ENCODE measurements at regions not wholly inside any gene's neighbourhood (a gene's known extent, or its start where the extent isn't known, plus 50 kb on each side); places are given as distances from the start of the nearest gene placed in this dataset.

GRCh38 chr12:4025181-4026019, 152.2 kb upstream of the PARP11 start:
- Histone ChIP-seq H3K9me3 (ENCODE audit: control insufficient read depth, insufficient read depth, low read length) (no peaks in the 10 kb centered on the region), H3K4me1 (ENCODE audit: insufficient read depth, low read length) (peaks cover 38% of the 10 kb centered on the region), H3K9ac (ENCODE audit: low read depth, low read length) (peak overlapping the region; percentile 56), H3K36me3 (ENCODE audit: insufficient read depth, low read length) (peaks cover 3% of the 10 kb centered on the region)

- Histone ChIP-seq H3K36me3 (ENCODE audit: insufficient read depth, low read length) (peaks cover 3% of the 10 kb centered on the region), H3K4me1 (ENCODE audit: insufficient read depth, low read length) (peaks cover 31% of the 10 kb centered on the region), H3K9ac (ENCODE audit: low read depth, low read length) (peak overlapping the region; percentile 11), H3K9me3 (ENCODE audit: control insufficient read depth, insufficient read depth, low read length) (no peaks in the 10 kb centered on the region)
Observed at GRCh38 chr12:4024701-4025100, 151.5 kb upstream of the PARP11 start.

GRCh38 chr12:4015225-4016091, 142.3 kb upstream of the PARP11 start:
- H3K4me1 ChIP-seq (ENCODE audit: insufficient read depth, low read length), result peaks cover 27% of the 10 kb centered on the region

GRCh38 chr12:4014858-4015224, 141.6 kb upstream of the PARP11 start:
- H3K9ac ChIP-seq (ENCODE audit: low read depth, low read length), result no peak overlapping the region
- H3K36me3 ChIP-seq (ENCODE audit: insufficient read depth, low read length), result no peaks in the 10 kb centered on the region
- no peaks in the 10 kb centered on the region for H3K9me3 ChIP-seq (ENCODE audit: control insufficient read depth, insufficient read depth, low read length)
- peaks cover 27% of the 10 kb centered on the region for H3K4me1 ChIP-seq (ENCODE audit: insufficient read depth, low read length)

More at GRCh38 chr12:4015225-4016091, 142.3 kb upstream of the PARP11 start:
- Histone ChIP-seq H3K9ac (ENCODE audit: low read depth, low read length) (no peak overlapping the region), H3K36me3 (ENCODE audit: insufficient read depth, low read length) (no peaks in the 10 kb centered on the region), H3K9me3 (ENCODE audit: control insufficient read depth, insufficient read depth, low read length) (no peaks in the 10 kb centered on the region)

GRCh38 chr12:4014444-4014843, 141.2 kb upstream of the PARP11 start:
- peaks cover 27% of the 10 kb centered on the region for H3K4me1 ChIP-seq (ENCODE audit: insufficient read depth, low read length)
- no peak overlapping the region for H3K9ac ChIP-seq (ENCODE audit: low read depth, low read length)
- H3K36me3 ChIP-seq (ENCODE audit: insufficient read depth, low read length), result no peaks in the 10 kb centered on the region

GRCh38 chr12:4012977-4013968, 140.1 kb upstream of the PARP11 start:
- Histone ChIP-seq H3K4me1 (ENCODE audit: insufficient read depth, low read length) (peaks cover 26% of the 10 kb centered on the region), H3K9ac (ENCODE audit: low read depth, low read length) (no peak overlapping the region), H3K36me3 (ENCODE audit: insufficient read depth, low read length) (no peaks in the 10 kb centered on the region), H3K9me3 (ENCODE audit: control insufficient read depth, insufficient read depth, low read length) (no peaks in the 10 kb centered on the region)

More at GRCh38 chr12:4014444-4014843, 141.2 kb upstream of the PARP11 start:
- H3K9me3 ChIP-seq (ENCODE audit: control insufficient read depth, insufficient read depth, low read length), result no peaks in the 10 kb centered on the region

GRCh38 chr12:4012073-4012472, 138.9 kb upstream of the PARP11 start:
- Histone ChIP-seq H3K9me3 (ENCODE audit: control insufficient read depth, insufficient read depth, low read length) (no peaks in the 10 kb centered on the region), H3K4me1 (ENCODE audit: insufficient read depth, low read length) (peaks cover 19% of the 10 kb centered on the region; the same call in 1 of the 2 replicates), H3K9ac (ENCODE audit: low read depth, low read length) (no peak overlapping the region)

GRCh38 chr12:4011597-4011996, 138.4 kb upstream of the PARP11 start:
- Histone ChIP-seq H3K9me3 (ENCODE audit: control insufficient read depth, insufficient read depth, low read length) (no peaks in the 10 kb centered on the region), H3K9ac (ENCODE audit: low read depth, low read length) (no peak overlapping the region), H3K4me1 (ENCODE audit: insufficient read depth, low read length) (peaks cover 19% of the 10 kb centered on the region; the same call in 1 of the 2 replicates), H3K36me3 (ENCODE audit: insufficient read depth, low read length) (no peaks in the 10 kb centered on the region)

More at GRCh38 chr12:4012073-4012472, 138.9 kb upstream of the PARP11 start:
- H3K36me3 ChIP-seq (ENCODE audit: insufficient read depth, low read length), result no peaks in the 10 kb centered on the region

- Histone ChIP-seq H3K9me3 (ENCODE audit: control insufficient read depth, insufficient read depth, low read length) (no peaks in the 10 kb centered on the region), H3K36me3 (ENCODE audit: insufficient read depth, low read length) (no peaks in the 10 kb centered on the region), H3K4me1 (ENCODE audit: insufficient read depth, low read length) (peaks cover 10% of the 10 kb centered on the region; the same call in 1 of the 2 replicates), H3K9ac (ENCODE audit: low read depth, low read length) (no peak overlapping the region)
Observed at GRCh38 chr12:4009979-4010704, 136.9 kb upstream of the PARP11 start.

GRCh38 chr12:4006743-4007142, 133.5 kb upstream of the PARP11 start:
- Histone ChIP-seq H3K9me3 (ENCODE audit: control insufficient read depth, insufficient read depth, low read length) (no peaks in the 10 kb centered on the region), H3K4me1 (ENCODE audit: insufficient read depth, low read length) (peaks cover 2% of the 10 kb centered on the region; the same call in 1 of the 2 replicates), H3K9ac (ENCODE audit: low read depth, low read length) (no peak overlapping the region), H3K36me3 (ENCODE audit: insufficient read depth, low read length) (no peaks in the 10 kb centered on the region; the same call in 1 of the 2 replicates)

GRCh38 chr12:4005851-4006430, 132.7 kb upstream of the PARP11 start:
- no peaks in the 10 kb centered on the region; the same call in 1 of the 2 replicates for H3K4me1 ChIP-seq (ENCODE audit: insufficient read depth, low read length)
- H3K9me3 ChIP-seq (ENCODE audit: control insufficient read depth, insufficient read depth, low read length), result no peaks in the 10 kb centered on the region
- H3K36me3 ChIP-seq (ENCODE audit: insufficient read depth, low read length), result no peaks in the 10 kb centered on the region; the same call in 1 of the 2 replicates
- H3K9ac ChIP-seq (ENCODE audit: low read depth, low read length), result no peak overlapping the region

GRCh38 chr12:4003576-4003975, 130.4 kb upstream of the PARP11 start:
- H3K4me1 ChIP-seq (ENCODE audit: insufficient read depth, low read length), result no peaks in the 10 kb centered on the region; the same call in 1 of the 2 replicates
- H3K36me3 ChIP-seq (ENCODE audit: insufficient read depth, low read length), result no peaks in the 10 kb centered on the region; the same call in 1 of the 2 replicates
- no peak overlapping the region for H3K9ac ChIP-seq (ENCODE audit: low read depth, low read length)
- H3K9me3 ChIP-seq (ENCODE audit: control insufficient read depth, insufficient read depth, low read length), result no peaks in the 10 kb centered on the region

GRCh38 chr12:4002601-4003000, 129.4 kb upstream of the PARP11 start:
- no peaks in the 10 kb centered on the region for H3K9me3 ChIP-seq (ENCODE audit: control insufficient read depth, insufficient read depth, low read length)

More at GRCh38 chr12:4002601-4003000, 129.4 kb upstream of the PARP11 start:
- Histone ChIP-seq H3K9ac (ENCODE audit: low read depth, low read length) (no peak overlapping the region), H3K4me1 (ENCODE audit: insufficient read depth, low read length) (no peaks in the 10 kb centered on the region; the same call in 1 of the 2 replicates), H3K36me3 (ENCODE audit: insufficient read depth, low read length) (no peaks in the 10 kb centered on the region; the same call in 1 of the 2 replicates)
